ENCODE measurements at regions not wholly inside any gene's neighbourhood (a gene's known extent, or its start where the extent isn't known, plus 50 kb on each side); places are given as distances from the start of the nearest gene placed in this dataset.

DNA sequence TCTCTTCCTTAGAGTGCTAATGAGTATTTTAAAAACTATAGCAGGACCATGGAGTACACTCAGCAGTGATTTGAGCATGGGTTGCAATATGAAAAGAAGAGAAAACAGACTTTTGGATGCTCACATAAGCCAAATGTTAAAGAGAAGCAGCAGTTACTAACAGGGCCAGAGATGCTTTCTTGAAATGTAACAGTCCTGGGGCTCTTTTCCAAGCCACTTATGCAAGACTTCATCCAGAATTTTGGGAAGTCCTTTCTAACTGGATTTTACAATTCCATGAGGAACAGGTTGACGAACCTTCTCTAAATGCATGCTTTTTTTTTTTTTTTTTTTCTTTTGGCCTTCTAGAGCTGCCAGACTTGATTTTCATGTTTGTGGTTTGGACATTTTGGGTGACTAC, 282.0 kb downstream of the SEC23IP start:
- no peak overlapping the region for H3K4me3 ChIP-seq (ENCODE audit: low read depth, low read length)
- TF ChIP-seq, protein P1, sequence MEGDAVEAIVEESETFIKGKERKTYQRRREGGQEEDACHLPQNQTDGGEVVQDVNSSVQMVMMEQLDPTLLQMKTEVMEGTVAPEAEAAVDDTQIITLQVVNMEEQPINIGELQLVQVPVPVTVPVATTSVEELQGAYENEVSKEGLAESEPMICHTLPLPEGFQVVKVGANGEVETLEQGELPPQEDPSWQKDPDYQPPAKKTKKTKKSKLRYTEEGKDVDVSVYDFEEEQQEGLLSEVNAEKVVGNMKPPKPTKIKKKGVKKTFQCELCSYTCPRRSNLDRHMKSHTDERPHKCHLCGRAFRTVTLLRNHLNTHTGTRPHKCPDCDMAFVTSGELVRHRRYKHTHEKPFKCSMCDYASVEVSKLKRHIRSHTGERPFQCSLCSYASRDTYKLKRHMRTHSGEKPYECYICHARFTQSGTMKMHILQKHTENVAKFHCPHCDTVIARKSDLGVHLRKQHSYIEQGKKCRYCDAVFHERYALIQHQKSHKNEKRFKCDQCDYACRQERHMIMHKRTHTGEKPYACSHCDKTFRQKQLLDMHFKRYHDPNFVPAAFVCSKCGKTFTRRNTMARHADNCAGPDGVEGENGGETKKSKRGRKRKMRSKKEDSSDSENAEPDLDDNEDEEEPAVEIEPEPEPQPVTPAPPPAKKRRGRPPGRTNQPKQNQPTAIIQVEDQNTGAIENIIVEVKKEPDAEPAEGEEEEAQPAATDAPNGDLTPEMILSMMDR (IDR thresholded peaks at IDR 0.05; ENCODE audit: borderline replicate concordance, insufficient read depth, low read depth, low read length) = no peak

DNA sequence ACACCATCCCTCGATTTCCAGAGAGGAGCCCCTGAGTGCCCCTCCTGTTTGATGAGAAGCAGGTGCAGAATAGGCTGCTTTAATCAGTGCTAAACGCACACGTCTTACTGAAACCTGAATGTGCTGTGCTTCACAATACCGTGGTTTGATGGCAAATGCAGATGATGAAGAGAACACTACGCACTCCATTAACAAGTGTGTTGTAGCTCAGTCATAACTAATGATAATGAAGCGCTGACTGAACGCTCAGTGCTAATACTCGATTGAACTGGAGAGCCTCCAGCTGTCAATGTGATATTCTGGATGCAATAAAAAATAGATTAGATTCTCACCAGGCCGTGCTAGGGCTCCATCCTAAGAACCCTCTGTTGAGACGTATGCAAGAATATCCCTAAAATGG, 279.7 kb upstream of the PLPP4 start:
- TF ChIP-seq, protein P1 (IDR thresholded peaks at IDR 0.05; ENCODE audit: borderline replicate concordance, insufficient read depth, low read depth, low read length) = no peak
- no peak overlapping the region for H3K4me3 ChIP-seq (ENCODE audit: low read depth, low read length)

GRCh38 chr10:120180160-120180559, 276.9 kb upstream of the PLPP4 start:
- TF ChIP-seq, protein P1 (IDR thresholded peaks at IDR 0.05; ENCODE audit: borderline replicate concordance, insufficient read depth, low read depth, low read length) = no peak
- H3K4me3 ChIP-seq (ENCODE audit: low read depth, low read length) = no peak overlapping the region

GRCh38 chr10:120181154-120181553, 275.9 kb upstream of the PLPP4 start:
- no peak overlapping the region for H3K4me3 ChIP-seq (ENCODE audit: low read depth, low read length)
- TF ChIP-seq, protein P1 (IDR thresholded peaks at IDR 0.05; ENCODE audit: borderline replicate concordance, insufficient read depth, low read depth, low read length) = no peak

DNA sequence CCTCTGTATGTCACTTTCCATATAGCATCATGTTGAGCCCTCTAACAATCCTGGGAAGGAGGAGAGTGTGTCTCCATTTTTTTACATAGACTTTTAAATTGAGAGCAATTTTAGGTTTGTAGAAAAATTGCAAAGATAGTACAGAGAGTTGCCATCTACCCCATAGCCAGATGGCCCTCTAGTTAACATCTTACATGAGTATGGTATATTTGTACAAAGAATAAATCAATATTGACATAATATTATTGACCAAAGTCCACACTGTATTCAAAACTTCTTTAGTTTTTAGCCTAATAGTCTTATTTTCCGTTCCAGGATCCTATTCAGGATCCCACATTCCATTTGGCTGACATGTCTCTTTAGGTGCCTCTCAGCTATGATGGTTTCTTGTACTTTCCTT, 274.6 kb upstream of the PLPP4 start:
- TF ChIP-seq, protein P1 (IDR thresholded peaks at IDR 0.05; ENCODE audit: borderline replicate concordance, insufficient read depth, low read depth, low read length) = no peak
- no peak overlapping the region for H3K4me3 ChIP-seq (ENCODE audit: low read depth, low read length)

DNA sequence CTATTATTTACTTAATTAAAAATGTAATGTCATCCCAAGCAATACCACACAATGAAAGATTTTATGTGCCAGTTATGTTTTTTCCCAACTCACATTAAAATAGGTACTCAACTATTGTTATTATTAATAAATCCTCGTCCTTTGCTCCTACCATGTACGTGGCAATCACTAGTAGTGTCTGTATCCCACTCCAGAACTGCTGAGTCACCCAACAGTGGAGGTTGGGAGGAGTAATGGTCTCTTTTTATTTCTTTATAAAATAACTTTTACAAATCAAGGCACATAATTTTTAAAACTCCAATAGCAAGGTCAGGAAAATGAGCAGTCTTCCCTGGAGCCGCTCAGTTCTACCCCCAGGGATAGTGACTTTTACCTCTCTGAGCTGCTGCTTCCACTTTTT, 273.5 kb upstream of the PLPP4 start:
- TF ChIP-seq, protein P1 (IDR thresholded peaks at IDR 0.05; ENCODE audit: borderline replicate concordance, insufficient read depth, low read depth, low read length) = no peak
- no peak overlapping the region for H3K4me3 ChIP-seq (ENCODE audit: low read depth, low read length)

DNA sequence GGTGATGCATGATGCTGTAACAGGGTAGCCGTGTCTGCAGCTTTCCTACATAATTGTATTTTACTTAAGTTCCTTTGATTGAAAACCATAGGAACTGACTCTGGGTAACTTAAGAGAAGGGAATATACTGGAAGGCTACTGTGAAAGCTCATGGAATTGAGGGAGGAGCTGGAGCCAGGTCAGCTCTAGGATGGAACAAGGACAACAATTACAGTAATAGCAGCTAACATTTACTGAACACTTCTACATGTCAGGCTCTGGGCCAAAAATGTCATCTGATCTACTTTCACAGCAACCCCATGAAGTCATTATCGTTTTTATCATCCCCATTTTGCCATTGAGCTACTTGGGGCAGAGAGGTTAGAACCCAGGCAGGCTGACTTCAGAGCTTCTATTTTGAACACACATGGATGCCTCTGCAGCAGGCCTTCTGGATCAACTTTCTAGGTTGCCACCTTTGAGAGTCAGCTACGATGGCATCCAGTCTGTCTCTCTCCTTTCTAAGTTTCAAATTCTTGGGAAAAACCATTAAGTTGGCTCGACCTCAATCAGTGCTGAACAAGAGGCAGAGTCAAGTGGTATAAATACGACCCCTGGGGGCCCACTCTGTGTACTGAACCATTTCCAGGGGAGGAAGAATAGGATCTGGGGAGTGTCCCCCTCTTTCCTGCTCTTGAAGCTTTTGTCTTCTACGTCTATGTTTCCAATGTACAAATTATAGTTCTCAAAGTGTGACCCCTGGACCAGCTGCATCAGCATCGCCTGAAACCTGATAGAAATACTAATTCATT, 272.3 kb upstream of the PLPP4 start:
- TF ChIP-seq, protein P1 (IDR thresholded peaks at IDR 0.05; ENCODE audit: borderline replicate concordance, insufficient read depth, low read depth, low read length) = no peak
- no peak overlapping the region for H3K4me3 ChIP-seq (ENCODE audit: low read depth, low read length)
